ENCODE measurements at regions not wholly inside any gene's neighbourhood (a gene's known extent, or its start where the extent isn't known, plus 50 kb on each side); places are given as distances from the start of the nearest gene placed in this dataset.

DNA sequence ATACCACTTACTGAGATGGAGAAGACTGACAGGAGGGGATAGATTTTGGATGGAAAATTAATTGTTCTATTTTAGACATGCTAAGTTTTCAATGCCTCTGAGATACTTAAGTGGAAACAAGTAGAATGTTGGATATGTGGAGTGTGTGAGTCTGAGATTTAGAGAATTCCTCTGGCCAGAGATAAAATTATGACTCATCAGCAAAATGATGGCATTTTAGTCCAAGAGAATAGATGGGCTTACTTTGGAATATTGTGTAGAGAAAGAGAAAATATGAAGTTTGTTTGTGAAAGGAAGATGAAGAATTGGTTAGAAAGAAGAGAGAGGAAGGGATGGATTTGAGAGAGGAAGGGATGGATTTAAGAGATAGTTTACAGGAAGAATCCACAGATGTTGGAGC is 108.6 kb upstream of the PPP1R2C start:
- TF ChIP-seq YY1 (IDR thresholded peaks at IDR 0.05) (no peak), JUND (IDR thresholded peaks at IDR 0.05) (no peak)
- TF ChIP-seq, protein P1, sequence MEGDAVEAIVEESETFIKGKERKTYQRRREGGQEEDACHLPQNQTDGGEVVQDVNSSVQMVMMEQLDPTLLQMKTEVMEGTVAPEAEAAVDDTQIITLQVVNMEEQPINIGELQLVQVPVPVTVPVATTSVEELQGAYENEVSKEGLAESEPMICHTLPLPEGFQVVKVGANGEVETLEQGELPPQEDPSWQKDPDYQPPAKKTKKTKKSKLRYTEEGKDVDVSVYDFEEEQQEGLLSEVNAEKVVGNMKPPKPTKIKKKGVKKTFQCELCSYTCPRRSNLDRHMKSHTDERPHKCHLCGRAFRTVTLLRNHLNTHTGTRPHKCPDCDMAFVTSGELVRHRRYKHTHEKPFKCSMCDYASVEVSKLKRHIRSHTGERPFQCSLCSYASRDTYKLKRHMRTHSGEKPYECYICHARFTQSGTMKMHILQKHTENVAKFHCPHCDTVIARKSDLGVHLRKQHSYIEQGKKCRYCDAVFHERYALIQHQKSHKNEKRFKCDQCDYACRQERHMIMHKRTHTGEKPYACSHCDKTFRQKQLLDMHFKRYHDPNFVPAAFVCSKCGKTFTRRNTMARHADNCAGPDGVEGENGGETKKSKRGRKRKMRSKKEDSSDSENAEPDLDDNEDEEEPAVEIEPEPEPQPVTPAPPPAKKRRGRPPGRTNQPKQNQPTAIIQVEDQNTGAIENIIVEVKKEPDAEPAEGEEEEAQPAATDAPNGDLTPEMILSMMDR (IDR thresholded peaks at IDR 0.05; ENCODE audit: low read depth, low read length, missing input control) = no peak

All from liver (tissue), 3 donors.